Ectodermal cell (in vitro differentiated cells): ENCODE measurements at regions not wholly inside any gene's neighbourhood (a gene's known extent, or its start where the extent isn't known, plus 50 kb on each side); places are given as distances from the start of the nearest gene placed in this dataset.

ENCODE experiments used
- H3K27ac ChIP-seq: 2 replicates; pipeline ENCODE4 v1.7.0; 2013; ENCODE audit warnings: mild to moderate bottlenecking, low read depth, low read length; ENCODE audit not compliant: insufficient read depth, poor library complexity, severe bottlenecking
- H3K27me3 ChIP-seq: 2 replicates; pipeline ENCODE4 v1.7.0; 2013; ENCODE audit warnings: mild to moderate bottlenecking, low read length; ENCODE audit not compliant: insufficient read depth, control insufficient read depth, poor library complexity, severe bottlenecking
- H3K36me3 ChIP-seq: one replicate; pipeline ENCODE4 v1.7.0; 2013; ENCODE audit warnings: low read length; ENCODE audit not compliant: control insufficient read depth, insufficient read depth
- H3K4me1 ChIP-seq: one replicate; pipeline ENCODE4 v1.7.0; 2013; ENCODE audit warnings: low read length; ENCODE audit not compliant: control insufficient read depth, insufficient read depth
- H3K4me3 ChIP-seq: 2 replicates; pipeline ENCODE4 v1.7.0; 2013; ENCODE audit warnings: low read depth, low read length, control low read depth; ENCODE audit not compliant: insufficient read depth
- H3K9me3 ChIP-seq: 2 replicates; pipeline ENCODE4 v1.7.0; 2013; ENCODE audit warnings: mild to moderate bottlenecking, low read length, moderate library complexity; ENCODE audit not compliant: control insufficient read depth
- WGBS, 2 experiments: methylation state at CpG; one replicate each; pipeline ENCODE4 v1.1.7; 2013; ENCODE audit warnings: missing lambda C conversion rate in 2 of 2; 5-methylcytosine and 5-hydroxymethylcytosine counted together

DNA sequence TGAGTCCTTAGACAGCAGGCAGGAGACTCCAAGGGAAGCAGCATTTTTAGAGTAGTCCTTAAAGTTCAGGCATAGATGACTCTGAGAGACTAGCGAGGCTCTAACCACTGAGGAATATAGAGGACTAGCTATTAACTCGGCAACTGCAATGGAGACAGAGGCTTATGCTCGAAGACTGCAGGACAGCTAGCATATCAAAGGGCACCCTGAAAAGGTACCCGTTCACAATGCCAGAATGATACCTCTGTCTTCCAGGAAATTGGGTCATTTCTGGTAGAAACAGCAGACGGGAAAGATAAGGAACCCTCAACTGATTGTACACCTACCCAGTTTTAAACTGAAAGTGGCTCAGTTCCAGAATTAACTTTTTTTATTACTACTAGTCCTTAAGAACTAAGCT is 1204.0 kb upstream of the ZEB2 start:
- no peak overlapping the region for H3K4me3 ChIP-seq
- H3K27ac ChIP-seq: no peak overlapping the region
- no peaks in the 10 kb centered on the region for H3K27me3 ChIP-seq
- WGBS, 2 experiments: 91 to 98% methylated on average over 5 of the region's 5 CpGs
- no peaks in the 10 kb centered on the region for H3K36me3 ChIP-seq
- no peaks in the 10 kb centered on the region for H3K9me3 ChIP-seq
- no peaks in the 10 kb centered on the region for H3K4me1 ChIP-seq

DNA sequence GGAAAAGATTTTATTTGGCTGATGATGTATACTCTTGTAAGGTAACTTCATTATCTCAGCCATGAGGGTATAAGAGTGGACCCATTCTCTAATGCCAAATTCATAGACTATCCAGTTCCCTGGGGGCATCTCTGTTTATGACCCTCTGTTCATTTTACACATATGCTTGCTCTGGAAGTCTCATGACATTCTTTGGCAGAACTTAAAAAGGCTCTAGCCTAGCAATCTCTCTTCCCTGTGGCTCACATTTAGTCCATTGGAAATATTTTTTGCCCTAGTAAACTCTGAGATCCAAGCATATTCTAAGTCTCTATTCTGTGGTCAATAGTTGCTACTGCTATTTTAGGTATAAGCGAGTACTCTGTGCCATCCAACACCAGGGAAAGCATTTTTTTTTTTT is 1201.8 kb upstream of the ZEB2 start:
- H3K27me3 ChIP-seq: no peaks in the 10 kb centered on the region
- no peak overlapping the region for H3K4me3 ChIP-seq
- 100% methylated on average over 1 of the region's 1 CpG; no CpG with 5 or more reads in 1 of the 2 experiments for WGBS, 2 experiments
- no peak overlapping the region for H3K27ac ChIP-seq
- no peaks in the 10 kb centered on the region for H3K9me3 ChIP-seq
- H3K4me1 ChIP-seq: no peaks in the 10 kb centered on the region
- H3K36me3 ChIP-seq: no peaks in the 10 kb centered on the region

GRCh38 chr2:145715601-145716000 is 1195.7 kb upstream of the ZEB2 start:
- Histone ChIP-seq H3K4me3 (no peak overlapping the region), H3K27ac (no peak overlapping the region), H3K9me3 (no peaks in the 10 kb centered on the region), H3K27me3 (no peaks in the 10 kb centered on the region), H3K36me3 (no peaks in the 10 kb centered on the region), H3K4me1 (no peaks in the 10 kb centered on the region)
- 92% methylated on average over 1 to 2 of the region's 2 CpGs for WGBS, 2 experiments

DNA sequence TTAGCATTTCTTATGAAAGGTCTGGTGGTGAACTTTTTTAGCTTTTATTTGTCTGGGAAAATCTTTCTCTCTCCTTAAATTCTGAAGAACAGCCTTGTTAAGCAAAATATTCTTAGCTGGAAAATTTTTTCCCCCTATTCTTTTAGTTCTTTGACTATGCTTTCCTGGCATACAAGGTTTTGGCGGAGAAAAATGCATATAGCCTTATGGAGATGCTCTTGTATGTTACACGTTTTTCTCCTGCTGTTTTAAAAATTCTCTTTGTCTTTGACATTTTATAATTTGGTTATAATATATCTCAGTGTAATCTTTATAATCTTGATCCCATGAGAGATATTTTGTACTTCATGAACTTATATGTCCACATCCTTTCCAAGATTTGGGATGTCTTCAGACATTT is 1190.4 kb upstream of the ZEB2 start:
- H3K4me3 ChIP-seq: no peak overlapping the region
- H3K27me3 ChIP-seq: no peaks in the 10 kb centered on the region
- WGBS, 2 experiments: 81 to 100% methylated on average over 1 to 2 of the region's 2 CpGs
- H3K9me3 ChIP-seq: no peaks in the 10 kb centered on the region
- no peaks in the 10 kb centered on the region for H3K4me1 ChIP-seq
- no peak overlapping the region for H3K27ac ChIP-seq
- no peaks in the 10 kb centered on the region for H3K36me3 ChIP-seq

- no peaks in the 10 kb centered on the region for H3K36me3 ChIP-seq
- no peaks in the 10 kb centered on the region for H3K4me1 ChIP-seq
- 67 to 100% methylated on average over 1 of the region's 1 CpG for WGBS, 2 experiments
- no peaks in the 10 kb centered on the region for H3K9me3 ChIP-seq
- no peak overlapping the region for H3K4me3 ChIP-seq
- H3K27me3 ChIP-seq: no peaks in the 10 kb centered on the region
- H3K27ac ChIP-seq: no peak overlapping the region
Measured at GRCh38 chr2:145702305-145702704, 1182.4 kb upstream of the ZEB2 start.

DNA sequence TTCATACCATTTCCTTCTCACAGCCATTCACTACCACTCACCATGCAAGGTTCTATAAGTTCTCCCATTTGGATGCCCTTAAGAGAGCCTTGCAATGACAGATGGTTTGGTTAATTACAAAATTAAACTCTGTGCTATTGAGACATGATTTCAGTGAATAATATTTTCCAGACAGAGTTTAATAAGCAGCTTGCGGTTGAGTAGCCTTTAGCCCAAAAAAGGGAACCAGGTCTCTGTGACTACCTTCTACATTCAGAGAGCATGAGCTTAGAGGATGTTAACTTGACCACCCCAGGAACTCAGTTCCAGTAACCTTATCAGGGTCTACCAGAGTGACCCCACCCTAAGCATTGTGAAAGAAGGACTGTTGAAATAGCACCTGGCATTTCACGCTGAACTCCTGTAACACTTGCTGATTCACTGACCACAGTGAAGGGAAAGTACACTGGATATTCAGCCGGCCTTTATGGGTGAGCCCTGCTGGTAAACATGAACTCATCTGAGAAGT is 1173.1 kb upstream of the ZEB2 start:
- no peak overlapping the region for H3K27ac ChIP-seq
- H3K27me3 ChIP-seq: no peaks in the 10 kb centered on the region
- WGBS, 2 experiments: 89 to 98% methylated on average over 3 of the region's 3 CpGs
- H3K36me3 ChIP-seq: no peaks in the 10 kb centered on the region
- H3K4me3 ChIP-seq: no peak overlapping the region
- no peaks in the 10 kb centered on the region for H3K9me3 ChIP-seq
- no peaks in the 10 kb centered on the region for H3K4me1 ChIP-seq

GRCh38 chr2:145691659-145692058 is 1171.7 kb upstream of the ZEB2 start:
- H3K36me3 ChIP-seq: no peaks in the 10 kb centered on the region
- 91 to 97% methylated on average over 4 of the region's 5 CpGs for WGBS, 2 experiments
- H3K27me3 ChIP-seq: no peaks in the 10 kb centered on the region
- no peak overlapping the region for H3K4me3 ChIP-seq
- no peaks in the 10 kb centered on the region for H3K9me3 ChIP-seq
- no peaks in the 10 kb centered on the region for H3K4me1 ChIP-seq
- H3K27ac ChIP-seq: no peak overlapping the region

DNA sequence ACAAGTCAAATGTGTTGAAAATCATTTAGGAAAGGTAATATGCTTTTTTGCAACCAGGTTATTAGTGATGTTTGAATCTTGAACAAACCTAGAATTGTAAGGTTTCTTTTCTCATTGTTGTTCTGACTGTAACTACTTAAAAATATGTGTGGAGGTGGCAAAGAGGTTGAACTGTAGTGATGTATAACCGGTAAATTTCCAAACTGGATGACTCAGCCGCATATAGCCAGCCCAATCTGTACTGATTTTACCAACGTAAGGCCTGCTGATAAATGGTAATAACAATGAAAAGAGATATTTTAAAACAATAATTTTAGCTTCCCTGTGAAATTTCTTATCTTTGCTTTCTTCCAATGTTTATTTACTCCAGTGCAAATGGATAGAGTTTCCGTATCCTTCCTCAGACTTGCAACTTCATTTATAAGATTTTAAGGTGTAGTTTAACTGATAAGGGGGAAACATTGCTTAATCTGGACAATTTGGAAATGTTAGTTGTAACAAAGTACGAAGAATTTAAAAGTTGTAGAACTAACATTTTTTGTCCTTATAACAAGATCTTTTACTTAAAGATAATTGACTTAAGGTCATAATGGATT is 1170.4 kb upstream of the ZEB2 start:
- H3K27ac ChIP-seq: no peak overlapping the region
- no peaks in the 10 kb centered on the region for H3K9me3 ChIP-seq
- no peaks in the 10 kb centered on the region for H3K4me1 ChIP-seq
- no peaks in the 10 kb centered on the region for H3K36me3 ChIP-seq
- WGBS, 2 experiments: 89 to 94% methylated on average over 3 to 4 of the region's 5 CpGs
- H3K4me3 ChIP-seq: no peak overlapping the region
- no peaks in the 10 kb centered on the region for H3K27me3 ChIP-seq

DNA sequence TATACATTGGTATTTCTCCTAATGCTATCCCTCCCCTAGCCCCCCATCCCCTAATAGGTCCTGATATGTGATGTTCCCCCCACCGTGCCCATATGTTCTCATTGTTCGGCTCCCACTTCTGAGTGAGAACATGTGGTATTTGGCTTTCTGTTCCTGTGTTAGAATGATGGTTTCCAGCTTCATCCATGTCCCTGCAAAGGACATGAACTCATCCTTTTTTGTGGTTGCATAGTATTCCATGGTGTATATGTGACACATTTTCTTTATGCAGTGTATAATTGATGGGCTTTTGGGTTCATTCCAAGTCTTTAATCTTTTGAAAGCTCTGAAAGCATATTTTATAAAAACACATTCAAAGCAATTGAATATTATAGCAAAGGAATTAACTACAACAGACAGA is 1169.4 kb upstream of the ZEB2 start:
- no peak overlapping the region for H3K4me3 ChIP-seq
- no peaks in the 10 kb centered on the region for H3K27me3 ChIP-seq
- 95 to 96% methylated on average over 2 of the region's 2 CpGs for WGBS, 2 experiments
- H3K4me1 ChIP-seq: no peaks in the 10 kb centered on the region
- no peaks in the 10 kb centered on the region for H3K36me3 ChIP-seq
- no peaks in the 10 kb centered on the region for H3K9me3 ChIP-seq
- H3K27ac ChIP-seq: no peak overlapping the region

DNA sequence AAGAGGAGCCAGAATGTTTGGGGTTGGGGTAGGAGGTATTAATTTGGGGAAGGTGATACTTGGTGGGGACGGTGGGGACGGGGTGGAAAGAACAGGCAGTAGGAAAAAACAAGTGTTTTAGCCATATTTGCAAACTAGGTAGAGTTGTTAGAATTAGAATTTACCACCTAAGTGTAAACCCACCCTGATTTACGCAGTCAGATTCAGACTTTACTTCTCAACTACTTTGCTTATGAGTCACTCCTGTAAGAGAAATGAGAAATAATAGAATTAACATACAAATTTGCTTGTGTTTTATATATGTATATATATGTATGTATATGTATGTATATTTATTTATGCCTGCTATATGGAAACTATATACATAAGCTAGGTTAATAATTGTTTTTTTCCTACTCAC is 1168.2 kb upstream of the ZEB2 start:
- H3K4me1 ChIP-seq: no peaks in the 10 kb centered on the region
- H3K27ac ChIP-seq: no peak overlapping the region
- 85 to 87% methylated on average over 2 of the region's 3 CpGs for WGBS, 2 experiments
- H3K4me3 ChIP-seq: no peak overlapping the region
- H3K9me3 ChIP-seq: no peaks in the 10 kb centered on the region
- no peaks in the 10 kb centered on the region for H3K36me3 ChIP-seq
- H3K27me3 ChIP-seq: no peaks in the 10 kb centered on the region
